Smooth muscle cell (in vitro differentiated cells): ENCODE measurements at regions not wholly inside any gene's neighbourhood (a gene's known extent, or its start where the extent isn't known, plus 50 kb on each side); places are given as distances from the start of the nearest gene placed in this dataset.

Experiments
- DNase-seq: peaks from one replicate; lab custom pipeline; 2025; ENCODE audit not compliant: unreplicated experiment; lab: John Stamatoyannopoulos, UW
- H2AFZ ChIP-seq: fragments of 200-600 bp; sonication (generic); 2 replicates; pipeline ENCODE4 v1.6.0; 2016; ENCODE audit warnings: antibody characterized with exemption, low read depth, mild to moderate bottlenecking
- H3F3A ChIP-seq: fragments of 200-600 bp; sonication (generic); 2 replicates; pipeline ENCODE4 v1.6.0; 2017; ENCODE audit warnings: antibody characterized with exemption, low read depth
- H3K27ac ChIP-seq: fragments of 200-600 bp; sonication (generic); 2 replicates; pipeline ENCODE4 v1.5.1; 2016; ENCODE audit warnings: low read depth, mild to moderate bottlenecking
- H3K27me3 ChIP-seq: fragments of 200-600 bp; sonication (generic); 2 replicates; pipeline ENCODE4 v1.6.1; 2016; ENCODE audit warnings: low read depth, mild to moderate bottlenecking
- H3K36me3 ChIP-seq: fragments of 200-600 bp; sonication (generic); 2 replicates; pipeline ENCODE4 v1.5.1; 2016; ENCODE audit warnings: low read depth
- H3K4me1 ChIP-seq: fragments of 200-600 bp; sonication (generic); 2 replicates; pipeline ENCODE4 v1.5.1; 2016; ENCODE audit warnings: low read depth
- H3K4me2 ChIP-seq: fragments of 200-600 bp; sonication (generic); 2 replicates; pipeline ENCODE4 v1.6.0; 2016; ENCODE audit warnings: mild to moderate bottlenecking
- H3K4me3 ChIP-seq: fragments of 200-600 bp; sonication (generic); 2 replicates; pipeline ENCODE4 v1.5.1; 2016; ENCODE audit warnings: mild to moderate bottlenecking
- H3K79me2 ChIP-seq: fragments of 200-600 bp; sonication (generic); 2 replicates; pipeline ENCODE4 v1.6.0; 2016; ENCODE audit warnings: low read depth, mild to moderate bottlenecking
- H3K9ac ChIP-seq: fragments of 200-600 bp; sonication (generic); 2 replicates; pipeline ENCODE4 v1.6.0; 2016; ENCODE audit warnings: low read depth
- H3K9me3 ChIP-seq: fragments of 200-600 bp; sonication (generic); replicated peaks from 2 replicates; pipeline ENCODE4 v1.5.1; 2016; ENCODE audit warnings: low read depth
- H4K20me1 ChIP-seq: fragments of 200-600 bp; sonication (generic); 2 replicates; pipeline ENCODE4 v1.6.0; 2016; ENCODE audit warnings: low read depth
- WGBS: methylation state at CpG from one replicate; pipeline ENCODE4 v1.1.7; 2016; ENCODE audit warnings: low lambda C conversion rate; 5-methylcytosine and 5-hydroxymethylcytosine counted together
- TF ChIP-seq, protein P1 (sequence below): fragments of 200-600 bp; sonication (generic); IDR thresholded peaks from 2 replicates; pipeline ENCODE4 v1.5.1; 2017; ENCODE audit warnings: borderline replicate concordance, mild to moderate bottlenecking, antibody characterized with exemption; ENCODE audit not compliant: insufficient read depth, poor library complexity, severe bottlenecking

DNA sequence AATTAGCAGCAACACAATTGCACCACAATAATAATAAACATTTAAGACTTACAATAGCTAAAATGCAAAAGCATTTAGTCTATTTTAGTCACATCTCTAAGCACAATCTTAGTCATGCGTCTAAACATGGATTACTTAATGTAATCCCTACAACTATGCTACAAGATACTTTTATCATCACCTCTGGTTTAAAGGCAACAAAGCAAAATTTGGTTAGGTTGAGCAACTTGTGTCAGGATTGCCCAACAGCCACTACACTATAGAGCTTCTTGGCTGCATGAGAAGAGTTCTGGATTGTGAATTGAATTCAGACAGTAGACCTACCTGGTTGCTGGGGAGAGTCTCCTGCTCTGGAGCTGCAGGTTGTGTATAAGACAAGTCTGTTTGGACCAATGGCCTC, 146.5 kb upstream of the PUDP start:
- Histone ChIP-seq H3K27ac (no peak overlapping the region), H3K4me3 (no peak overlapping the region), H4K20me1 (no peaks in the 10 kb centered on the region), H3K9ac (no peak overlapping the region), H3K4me2 (no peak overlapping the region), H3K9me3 (no peaks in the 10 kb centered on the region), H3F3A (no peaks in the 10 kb centered on the region), H3K79me2 (no peaks in the 10 kb centered on the region), H2AFZ (no peak overlapping the region), H3K27me3 (no peaks in the 10 kb centered on the region), H3K36me3 (no peaks in the 10 kb centered on the region), H3K4me1 (no peaks in the 10 kb centered on the region)
- WGBS: 49% methylated on average over 1 of the region's 1 CpG
- TF ChIP-seq, protein P1, sequence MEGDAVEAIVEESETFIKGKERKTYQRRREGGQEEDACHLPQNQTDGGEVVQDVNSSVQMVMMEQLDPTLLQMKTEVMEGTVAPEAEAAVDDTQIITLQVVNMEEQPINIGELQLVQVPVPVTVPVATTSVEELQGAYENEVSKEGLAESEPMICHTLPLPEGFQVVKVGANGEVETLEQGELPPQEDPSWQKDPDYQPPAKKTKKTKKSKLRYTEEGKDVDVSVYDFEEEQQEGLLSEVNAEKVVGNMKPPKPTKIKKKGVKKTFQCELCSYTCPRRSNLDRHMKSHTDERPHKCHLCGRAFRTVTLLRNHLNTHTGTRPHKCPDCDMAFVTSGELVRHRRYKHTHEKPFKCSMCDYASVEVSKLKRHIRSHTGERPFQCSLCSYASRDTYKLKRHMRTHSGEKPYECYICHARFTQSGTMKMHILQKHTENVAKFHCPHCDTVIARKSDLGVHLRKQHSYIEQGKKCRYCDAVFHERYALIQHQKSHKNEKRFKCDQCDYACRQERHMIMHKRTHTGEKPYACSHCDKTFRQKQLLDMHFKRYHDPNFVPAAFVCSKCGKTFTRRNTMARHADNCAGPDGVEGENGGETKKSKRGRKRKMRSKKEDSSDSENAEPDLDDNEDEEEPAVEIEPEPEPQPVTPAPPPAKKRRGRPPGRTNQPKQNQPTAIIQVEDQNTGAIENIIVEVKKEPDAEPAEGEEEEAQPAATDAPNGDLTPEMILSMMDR: no peak
- no peak for DNase-seq

DNA sequence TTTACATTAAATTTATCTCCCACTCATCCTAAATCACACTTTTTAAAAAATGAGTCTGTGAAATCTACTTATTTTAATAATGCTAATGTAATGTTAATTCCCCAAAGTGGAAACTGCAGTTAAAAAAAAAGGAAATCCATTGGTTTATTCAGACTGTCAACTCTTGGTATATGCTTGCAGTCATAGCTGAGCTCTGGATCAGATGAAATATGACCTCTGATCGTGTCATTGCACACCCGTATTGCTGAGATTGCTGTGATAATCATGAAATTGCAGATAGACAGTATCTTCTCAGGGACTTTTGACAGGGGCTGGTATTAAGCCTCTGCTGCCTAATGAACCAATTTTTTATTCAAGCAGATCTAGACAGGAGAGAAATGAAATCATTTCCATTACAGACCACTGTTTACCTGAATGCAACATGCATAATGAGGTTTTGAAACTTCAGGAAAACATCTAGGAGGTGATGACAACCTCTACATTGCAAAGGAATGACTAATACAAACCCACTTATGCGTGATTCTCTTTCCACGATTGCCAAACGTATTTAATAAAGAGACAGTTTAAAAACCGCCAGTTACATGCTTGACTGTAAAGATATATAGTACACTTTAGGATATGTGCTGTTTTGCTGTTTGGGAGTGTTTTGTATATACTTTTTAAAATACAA, 138.3 kb upstream of the PUDP start:
- Histone ChIP-seq H3K27ac (no peak overlapping the region), H3F3A (no peaks in the 10 kb centered on the region), H3K9ac (no peak overlapping the region), H3K9me3 (no peaks in the 10 kb centered on the region), H3K4me2 (no peak overlapping the region), H2AFZ (no peak overlapping the region), H4K20me1 (no peaks in the 10 kb centered on the region), H3K27me3 (no peaks in the 10 kb centered on the region), H3K36me3 (no peaks in the 10 kb centered on the region), H3K79me2 (no peaks in the 10 kb centered on the region), H3K4me1 (no peaks in the 10 kb centered on the region), H3K4me3 (no peak overlapping the region)
- TF ChIP-seq, protein P1: no peak
- no peak for DNase-seq
- 56% methylated on average over 6 of the region's 6 CpGs for WGBS

DNA sequence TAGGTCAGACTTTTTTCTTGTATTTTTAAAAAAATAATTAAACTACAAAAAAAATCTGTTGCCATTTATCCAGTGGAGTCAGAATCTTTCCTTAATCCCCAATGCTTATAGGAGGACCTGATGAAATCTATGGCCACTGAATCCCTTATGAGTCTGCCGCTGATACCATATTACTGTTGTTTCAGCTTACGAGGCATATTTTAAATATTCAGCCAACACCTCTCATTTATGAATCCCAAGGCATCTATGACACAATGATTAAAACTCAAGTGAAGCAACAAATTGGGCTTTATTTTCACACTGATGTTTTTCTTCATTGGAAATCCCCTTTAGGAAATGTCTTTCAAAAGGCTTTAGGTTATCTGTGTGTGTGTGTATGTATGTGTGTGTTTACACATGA, 137.8 kb upstream of the PUDP start:
- TF ChIP-seq, protein P1: no peak
- no peaks in the 10 kb centered on the region for H3K79me2 ChIP-seq
- DNase-seq: no peak
- WGBS: 94% methylated on average over 2 of the region's 2 CpGs
- H3K27ac ChIP-seq: no peak overlapping the region
- no peak overlapping the region for H3K4me2 ChIP-seq
- no peak overlapping the region for H3K4me3 ChIP-seq
- H3K4me1 ChIP-seq: no peaks in the 10 kb centered on the region
- H3K9me3 ChIP-seq: no peaks in the 10 kb centered on the region
- H2AFZ ChIP-seq: no peak overlapping the region
- H3K36me3 ChIP-seq: no peaks in the 10 kb centered on the region
- no peaks in the 10 kb centered on the region for H3F3A ChIP-seq
- H3K27me3 ChIP-seq: no peaks in the 10 kb centered on the region
- no peaks in the 10 kb centered on the region for H4K20me1 ChIP-seq
- no peak overlapping the region for H3K9ac ChIP-seq

DNA sequence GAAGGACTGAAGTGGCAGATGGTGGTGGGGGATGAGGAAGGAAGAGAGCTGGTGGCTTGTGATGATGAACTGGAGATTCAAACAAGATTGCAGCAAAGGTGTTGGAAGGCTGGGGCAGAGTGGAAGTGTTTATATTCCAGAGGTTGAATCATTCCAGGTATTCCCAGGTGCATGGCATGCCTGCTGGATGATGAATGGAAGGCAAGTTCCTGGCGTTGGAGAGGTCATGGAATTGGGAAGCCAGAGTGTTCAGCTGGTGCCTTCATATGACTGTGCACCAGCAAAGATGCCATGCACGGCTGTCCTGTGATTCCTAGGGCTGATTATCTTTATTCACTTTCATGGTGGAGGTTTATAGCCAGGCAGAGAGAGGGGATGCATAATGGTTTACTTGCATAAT, 135.8 kb upstream of the PUDP start:
- no peak overlapping the region for H3K27ac ChIP-seq
- TF ChIP-seq, protein P1: no peak
- no peak for DNase-seq
- H3K9me3 ChIP-seq: no peaks in the 10 kb centered on the region
- no peak overlapping the region for H3K4me3 ChIP-seq
- no peak overlapping the region for H3K9ac ChIP-seq
- no peaks in the 10 kb centered on the region for H3K4me1 ChIP-seq
- no peak overlapping the region for H2AFZ ChIP-seq
- no peak overlapping the region for H3K4me2 ChIP-seq
- no peaks in the 10 kb centered on the region for H3K79me2 ChIP-seq
- H4K20me1 ChIP-seq: no peaks in the 10 kb centered on the region
- no peaks in the 10 kb centered on the region for H3K27me3 ChIP-seq
- H3F3A ChIP-seq: no peaks in the 10 kb centered on the region
- H3K36me3 ChIP-seq: no peaks in the 10 kb centered on the region
- WGBS: 65% methylated on average over 2 of the region's 2 CpGs
